ENCODE measurements at regions not wholly inside any gene's neighbourhood (a gene's known extent, or its start where the extent isn't known, plus 50 kb on each side); places are given as distances from the start of the nearest gene placed in this dataset.
A peak's percentile ranks its signal among the peaks of the same experiment; 100 is the strongest.

DNA sequence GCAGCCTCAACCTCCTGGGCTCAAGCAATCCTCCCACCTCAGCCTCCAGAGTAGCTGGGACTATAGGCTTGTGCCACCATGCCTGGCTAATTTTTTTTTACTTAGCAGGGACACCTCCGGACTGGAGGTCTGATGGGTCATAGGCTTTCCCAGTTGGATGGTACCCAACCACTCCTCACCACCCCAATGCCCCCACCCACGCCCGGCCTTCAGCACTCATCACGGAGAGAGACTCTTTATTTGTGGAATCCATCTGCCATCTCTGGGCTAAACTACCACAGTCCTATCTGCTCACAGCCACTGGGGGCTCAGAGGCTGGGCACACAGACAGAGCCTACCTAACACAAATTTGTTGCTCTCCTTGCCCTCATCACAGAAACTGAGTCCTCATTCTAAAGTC, 58.3 kb upstream of the STXBP1 start:
- DNase-seq (ENCODE audit: low spot score in 2 of 2): no peak
- no peak for ATAC-seq (ENCODE audit: low read depth)
- Mint-ChIP-seq H3K9me3 (no peaks in the 10 kb centered on the region), H3K4me1 (peaks cover 13% of the 10 kb centered on the region), H3K36me3 (no peaks in the 10 kb centered on the region), H3K27ac (no peak overlapping the region), H3K27me3 (peaks cover 7% of the 10 kb centered on the region), H3K4me3 (no peak overlapping the region)

GRCh38 chr9:127554966-127555839, 56.9 kb upstream of the STXBP1 start:
- Mint-ChIP-seq H3K4me1 (peaks cover 12% of the 10 kb centered on the region), H3K27me3 (peaks cover under 1% of the 10 kb centered on the region), H3K36me3 (no peaks in the 10 kb centered on the region), H3K9me3 (no peaks in the 10 kb centered on the region), H3K4me3 (no peak overlapping the region), H3K27ac (peak overlapping the region; percentile 38)
- DNase-seq (ENCODE audit: low spot score in 2 of 2) (no peak), ATAC-seq (ENCODE audit: low read depth) (no peak)

DNA sequence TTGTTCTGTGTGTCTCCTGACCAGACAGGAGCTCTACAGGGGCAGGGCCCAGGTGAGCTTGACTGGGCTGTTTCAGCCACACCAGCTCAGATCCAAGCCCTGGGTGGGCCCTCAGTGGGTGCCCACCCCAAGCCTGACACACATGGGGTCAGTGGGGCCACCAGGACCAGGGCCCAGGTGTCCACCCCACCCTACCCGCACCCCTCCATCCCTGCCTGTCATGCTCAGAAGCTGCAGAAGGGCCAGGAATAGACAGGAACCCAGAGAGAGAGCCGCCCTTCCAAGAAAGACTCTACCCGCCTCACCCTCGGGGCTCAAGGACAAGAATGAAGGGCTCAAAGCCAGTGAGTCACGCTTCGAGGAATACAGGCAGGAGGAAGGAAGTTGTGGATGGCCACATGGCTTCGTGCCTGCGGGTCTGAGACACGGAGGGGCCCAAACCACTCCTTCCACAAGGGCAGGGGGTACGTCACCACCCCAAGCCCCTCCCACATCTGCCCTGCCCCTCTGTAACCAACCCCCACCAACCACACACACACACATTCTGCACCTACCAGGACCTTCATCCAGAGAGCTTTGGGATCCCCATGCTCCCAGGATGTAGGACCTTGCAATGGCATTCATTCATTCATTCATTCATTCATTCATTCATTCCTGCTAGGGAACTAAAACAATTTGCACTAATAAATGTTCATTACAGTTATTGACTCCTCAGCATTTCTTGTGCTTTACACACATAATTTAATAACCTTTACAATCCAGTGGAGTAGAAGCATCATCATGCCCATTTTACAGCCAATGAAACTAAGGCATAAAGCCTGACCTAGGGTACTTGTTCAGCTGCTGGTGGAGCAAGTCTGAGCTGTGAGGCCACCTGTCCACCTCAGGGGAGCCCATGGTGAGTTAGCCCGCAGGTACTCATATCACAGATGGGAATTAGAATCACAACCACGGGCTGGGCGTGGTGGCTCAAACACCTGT, 55.9 kb upstream of the STXBP1 start:
- DNase-seq (ENCODE audit: low spot score in 2 of 2) (no peak), ATAC-seq (ENCODE audit: low read depth) (peak; percentile 81)
- Mint-ChIP-seq H3K27me3 (no peaks in the 10 kb centered on the region), H3K4me3 (no peak overlapping the region), H3K36me3 (no peaks in the 10 kb centered on the region), H3K4me1 (peaks cover 10% of the 10 kb centered on the region), H3K27ac (peak overlapping the region; percentile 38), H3K9me3 (no peaks in the 10 kb centered on the region)

- Mint-ChIP-seq H3K9me3 (no peaks in the 10 kb centered on the region), H3K4me1 (peaks cover 10% of the 10 kb centered on the region)
- no peak for ATAC-seq (ENCODE audit: low read depth)
These were observed 55.2 kb upstream of the STXBP1 start for GRCh38 chr9:127556871-127557270.

GRCh38 chr9:127557466-127557869, 54.6 kb upstream of the STXBP1 start:
- Mint-ChIP-seq H3K4me1 (peaks cover 10% of the 10 kb centered on the region), H3K9me3 (no peaks in the 10 kb centered on the region), H3K27ac (no peak overlapping the region), H3K27me3 (no peaks in the 10 kb centered on the region), H3K36me3 (no peaks in the 10 kb centered on the region), H3K4me3 (no peak overlapping the region)
- ATAC-seq (ENCODE audit: low read depth) (no peak), DNase-seq (ENCODE audit: low spot score in 2 of 2) (no peak)

More at GRCh38 chr9:127556871-127557270, 55.2 kb upstream of the STXBP1 start:
- no peak for DNase-seq (ENCODE audit: low spot score in 2 of 2)
- Mint-ChIP-seq H3K27me3 (no peaks in the 10 kb centered on the region), H3K4me3 (no peak overlapping the region), H3K36me3 (no peaks in the 10 kb centered on the region), H3K27ac (no peak overlapping the region)

GRCh38 chr9:127557998-127558546, 54.0 kb upstream of the STXBP1 start:
- Mint-ChIP-seq H3K27me3 (peaks cover 3% of the 10 kb centered on the region), H3K4me1 (peaks cover 10% of the 10 kb centered on the region), H3K9me3 (no peaks in the 10 kb centered on the region), H3K36me3 (no peaks in the 10 kb centered on the region), H3K27ac (no peak overlapping the region), H3K4me3 (no peak overlapping the region)
- ATAC-seq (ENCODE audit: low read depth) (no peak), DNase-seq (ENCODE audit: low spot score in 2 of 2) (no peak)

DNA sequence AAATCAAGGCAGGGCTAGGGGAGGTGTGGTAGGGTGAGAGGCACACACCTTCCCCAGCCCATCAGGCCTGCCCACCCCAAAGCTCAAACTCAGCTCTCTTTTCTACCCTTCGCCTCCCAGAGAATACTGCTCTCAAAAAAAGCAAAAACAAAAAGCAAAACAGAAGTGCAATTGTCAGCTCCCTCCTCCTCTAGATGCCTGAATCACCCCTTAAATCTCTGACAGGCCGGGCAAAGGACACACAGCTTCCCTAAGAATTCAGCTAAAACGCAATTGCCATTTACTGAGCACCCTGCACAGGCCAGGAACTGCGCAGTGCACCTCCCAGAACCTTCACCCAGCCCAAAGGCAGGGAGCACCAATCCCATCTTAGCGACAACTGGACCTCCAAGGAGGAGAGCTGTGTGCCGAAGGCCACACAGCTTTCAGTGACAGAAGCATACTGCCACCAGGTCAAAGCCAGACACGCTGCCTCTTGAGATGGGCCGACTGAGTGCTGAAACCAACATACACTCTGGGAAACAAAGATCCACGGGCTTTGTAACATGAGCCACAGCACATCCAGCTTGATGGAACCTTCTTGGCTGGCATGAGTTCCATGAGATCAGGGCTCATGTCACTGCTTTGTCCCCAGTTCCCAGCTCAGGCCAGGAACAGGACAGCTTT, 53.4 kb upstream of the STXBP1 start:
- Mint-ChIP-seq H3K9me3 (no peaks in the 10 kb centered on the region), H3K27ac (no peak overlapping the region), H3K4me1 (peaks cover 10% of the 10 kb centered on the region), H3K27me3 (peaks cover 3% of the 10 kb centered on the region), H3K4me3 (no peak overlapping the region), H3K36me3 (no peaks in the 10 kb centered on the region)
- ATAC-seq (ENCODE audit: low read depth): no peak
- DNase-seq (ENCODE audit: low spot score in 2 of 2): no peak

GRCh38 chr9:127559247-127559680, 52.8 kb upstream of the STXBP1 start:
- Mint-ChIP-seq H3K36me3 (no peaks in the 10 kb centered on the region), H3K4me3 (no peak overlapping the region), H3K27me3 (peaks cover 3% of the 10 kb centered on the region), H3K4me1 (peaks cover 10% of the 10 kb centered on the region), H3K27ac (no peak overlapping the region), H3K9me3 (no peaks in the 10 kb centered on the region)
- ATAC-seq (ENCODE audit: low read depth) (no peak), DNase-seq (ENCODE audit: low spot score in 2 of 2) (no peak)

GRCh38 chr9:127561491-127562278, 50.4 kb upstream of the STXBP1 start:
- ATAC-seq (ENCODE audit: low read depth) (no peak), DNase-seq (ENCODE audit: low spot score in 2 of 2) (no peak)
- no peak overlapping the region for H3K4me3 Mint-ChIP-seq
- peaks cover under 1% of the 10 kb centered on the region for H3K4me1 Mint-ChIP-seq
- H3K27me3 Mint-ChIP-seq: peaks cover 3% of the 10 kb centered on the region
- no peaks in the 10 kb centered on the region for H3K9me3 Mint-ChIP-seq
- no peak overlapping the region for H3K27ac Mint-ChIP-seq
- no peaks in the 10 kb centered on the region for H3K36me3 Mint-ChIP-seq

All from memory B cell (primary cell).